Esophagus squamous epithelium (tissue), 4 donors: ENCODE measurements at regions not wholly inside any gene's neighbourhood (a gene's known extent, or its start where the extent isn't known, plus 50 kb on each side); places are given as distances from the start of the nearest gene placed in this dataset.

ENCODE experiments used
- CTCF ChIP-seq, 6 experiments: fragments of 450-650 bp in 4 of 6; fragments of 200-600 bp in 2 of 6; sonication (generic) in 2 of 6; IDR thresholded peaks; one replicate each; pipeline ENCODE4 v1.5.1; 2016 to 2019; ENCODE audit warnings: antibody characterized with exemption in 6 of 6, mild to moderate bottlenecking in 4 of 6, moderate library complexity in 4 of 6
- POLR2A ChIP-seq, 4 donors: fragments of 450-650 bp; IDR thresholded peaks; one replicate each; pipeline ENCODE4 v1.6.1; 2017; ENCODE audit warnings: antibody characterized with exemption in 4 of 4, mild to moderate bottlenecking in 4 of 4, moderate library complexity in 3 of 4

- no peak for TF ChIP-seq CTCF (IDR thresholded peaks at IDR 0.05)
- TF ChIP-seq POLR2A (IDR thresholded peaks at IDR 0.05) = no peak
Observed at GRCh38 chr17:72234985-72235384, 114.2 kb downstream of the SOX9 start.
